GM18870 (cell line): ENCODE measurements at regions not wholly inside any gene's neighbourhood (a gene's known extent, or its start where the extent isn't known, plus 50 kb on each side); places are given as distances from the start of the nearest gene placed in this dataset.
"Not testable (repeated sequence)": the region's sequence is repeated elsewhere in the genome, so short reads cannot be mapped to it uniquely, and the experiment has no call there.

Source experiments
- ATAC-seq: cut with Tn5 transposase; IDR thresholded peaks from one replicate; pipeline ENCODE4 v1.9.1; 2021; ENCODE audit warnings: moderate library complexity; ENCODE audit not compliant: unreplicated experiment

- ATAC-seq: no peak
These were observed 894.4 kb downstream of the MCTP2 start for GRCh38 chr15:95125803-95126202.

DNA sequence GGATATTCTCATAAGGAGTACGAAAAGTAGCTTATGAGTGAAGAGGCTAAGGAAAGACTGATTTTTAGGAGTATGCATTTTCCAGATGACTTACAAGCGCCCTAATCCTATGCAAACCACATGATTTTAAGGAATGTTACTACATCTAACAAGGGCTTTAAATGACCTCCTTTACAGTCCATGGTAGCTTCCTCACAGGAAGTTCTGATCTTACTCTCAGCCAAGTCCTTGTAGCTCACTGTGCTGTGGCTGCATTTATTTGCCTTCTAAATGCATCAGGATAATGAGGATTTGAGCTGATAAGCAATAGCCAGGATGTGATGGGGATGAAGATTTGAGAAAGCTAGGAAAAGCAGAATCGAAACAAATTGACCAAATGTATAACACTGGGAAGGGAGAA lies 896.0 kb downstream of the MCTP2 start:
- ATAC-seq: no peak

DNA sequence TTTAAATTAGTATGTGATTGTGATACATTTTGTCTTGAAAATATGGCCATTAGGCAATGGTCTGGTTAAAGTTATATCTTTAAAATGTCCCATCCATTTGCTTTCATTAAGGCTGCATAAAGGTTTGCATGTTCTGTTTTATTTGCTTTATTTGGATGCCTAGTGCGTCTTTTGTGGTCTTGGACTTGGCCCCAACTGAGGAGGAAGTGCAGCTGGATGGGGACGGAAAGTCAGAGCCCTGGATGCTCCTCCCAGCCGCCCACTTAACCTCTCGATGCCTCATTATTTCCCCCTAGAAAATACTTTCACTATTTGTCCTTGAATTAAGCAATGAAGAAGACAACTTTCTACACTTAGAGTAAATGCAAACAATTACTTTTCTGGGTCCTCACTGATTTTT lies 898.2 kb downstream of the MCTP2 start:
- no peak for ATAC-seq

DNA sequence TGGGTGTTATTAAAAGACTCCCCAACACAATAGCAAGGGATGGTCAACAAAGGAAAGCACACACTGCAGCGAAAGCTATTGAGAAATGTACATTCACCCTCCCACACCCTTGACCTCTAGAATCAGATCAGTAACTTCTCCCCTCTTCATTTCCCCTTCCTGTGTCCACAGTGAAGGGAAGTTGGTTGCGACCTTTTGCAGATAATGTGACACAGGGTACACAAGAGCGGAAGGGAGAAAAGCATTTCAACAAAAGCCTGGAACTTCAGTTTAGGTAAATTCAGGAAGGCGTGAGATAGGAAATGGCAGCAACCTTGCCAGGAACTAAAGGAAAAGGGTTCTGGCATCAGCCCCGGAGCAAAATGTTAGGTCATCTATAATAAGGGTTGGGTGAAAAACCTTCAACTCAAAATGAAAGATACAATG lies 899.8 kb downstream of the MCTP2 start:
- ATAC-seq: no peak

DNA sequence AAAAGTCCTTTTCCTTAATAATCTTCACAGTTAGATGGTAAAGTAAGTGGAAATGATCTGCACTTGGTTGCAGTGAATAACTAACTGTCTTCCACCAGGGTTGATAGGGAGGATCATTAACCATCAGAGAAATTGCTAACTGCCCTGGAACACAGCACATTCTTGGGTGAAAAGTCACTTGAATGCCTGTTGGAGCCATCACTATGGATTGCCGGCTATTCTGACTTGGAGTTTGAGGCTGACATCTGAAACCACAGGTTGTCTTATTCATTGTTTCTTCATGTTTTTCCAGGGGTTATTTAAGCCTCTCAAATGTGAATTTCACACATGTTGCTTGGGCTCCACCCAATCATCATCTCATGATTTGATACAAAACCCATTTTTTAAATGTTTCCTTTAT lies 901.4 kb downstream of the MCTP2 start:
- no peak for ATAC-seq

GRCh38 chr15:95134431-95135110 lies 903.2 kb downstream of the MCTP2 start:
- no peak for ATAC-seq

- ATAC-seq: no peak
These were observed 907.4 kb downstream of the MCTP2 start for GRCh38 chr15:95138604-95139270.

GRCh38 chr15:95141486-95141885 lies 910.1 kb downstream of the MCTP2 start:
- no peak for ATAC-seq

- no peak for ATAC-seq
These were observed 911.2 kb downstream of the MCTP2 start for GRCh38 chr15:95142531-95142930.

DNA sequence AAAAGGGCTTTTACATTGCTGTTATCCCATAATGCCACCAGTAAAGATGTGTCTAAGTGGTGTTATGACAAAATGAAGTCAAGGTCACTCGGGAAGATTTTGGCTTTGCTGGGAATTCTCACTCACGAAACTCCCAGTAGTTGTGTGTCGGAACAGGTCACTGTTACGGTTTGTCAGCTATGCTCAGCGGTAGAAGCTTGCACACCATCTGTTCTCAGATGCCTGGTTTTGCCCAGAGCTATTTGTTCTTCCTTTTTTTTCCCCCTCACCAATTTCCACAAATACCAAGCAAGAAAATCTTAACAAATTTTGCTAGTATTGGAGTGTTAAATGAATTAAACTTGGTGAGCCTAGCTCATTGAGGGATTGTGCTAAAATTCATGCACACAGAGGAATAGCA lies 915.1 kb downstream of the MCTP2 start:
- no peak for ATAC-seq

DNA sequence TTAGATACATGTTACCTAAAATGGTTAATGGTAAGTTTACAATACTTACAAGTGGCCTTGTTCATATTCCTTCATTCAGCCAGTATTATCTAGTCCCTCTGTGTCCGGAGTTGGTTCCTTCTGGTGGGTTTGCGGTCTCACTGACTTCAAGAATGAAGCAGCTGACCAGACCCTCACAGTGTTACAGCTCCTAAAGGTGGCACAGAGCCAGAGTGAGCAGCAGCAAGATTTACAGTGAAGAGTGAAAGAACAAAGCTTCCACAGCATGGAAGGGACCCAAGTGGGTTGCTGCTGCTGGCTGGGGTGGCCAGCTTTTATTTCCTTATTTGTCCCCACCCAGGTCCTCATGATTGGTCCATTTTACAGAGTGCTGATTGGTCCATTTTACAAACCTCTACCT lies 916.8 kb downstream of the MCTP2 start:
- ATAC-seq: no peak

- no peak for ATAC-seq
These were observed 917.7 kb downstream of the MCTP2 start for GRCh38 chr15:95149036-95149435.

GRCh38 chr15:95149771-95150170 lies 918.4 kb downstream of the MCTP2 start:
- no peak for ATAC-seq

DNA sequence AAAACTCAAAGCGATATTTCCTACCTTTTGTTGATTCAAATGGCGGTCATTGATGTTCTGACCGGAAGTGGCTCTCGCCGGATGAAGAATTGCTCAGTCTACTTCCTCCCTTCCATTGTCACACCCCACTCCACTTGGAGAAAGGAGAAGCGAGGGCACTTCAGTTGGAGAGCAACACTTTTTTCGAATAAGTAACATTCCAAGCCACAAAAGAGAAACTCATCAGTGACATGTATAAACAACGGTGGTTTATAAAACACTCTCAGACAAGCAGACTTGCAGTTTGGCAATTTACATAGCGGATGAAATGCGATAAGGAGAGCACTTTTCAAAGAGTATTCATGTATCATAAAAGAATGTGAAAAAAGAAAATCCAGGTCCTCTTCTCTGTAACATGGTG lies 919.1 kb downstream of the MCTP2 start:
- ATAC-seq: no peak

- no peak for ATAC-seq
These were observed 921.4 kb downstream of the MCTP2 start for GRCh38 chr15:95152741-95153140.

- ATAC-seq: not testable (repeated sequence)
These were observed 921.8 kb downstream of the MCTP2 start for GRCh38 chr15:95153201-95153600.

DNA sequence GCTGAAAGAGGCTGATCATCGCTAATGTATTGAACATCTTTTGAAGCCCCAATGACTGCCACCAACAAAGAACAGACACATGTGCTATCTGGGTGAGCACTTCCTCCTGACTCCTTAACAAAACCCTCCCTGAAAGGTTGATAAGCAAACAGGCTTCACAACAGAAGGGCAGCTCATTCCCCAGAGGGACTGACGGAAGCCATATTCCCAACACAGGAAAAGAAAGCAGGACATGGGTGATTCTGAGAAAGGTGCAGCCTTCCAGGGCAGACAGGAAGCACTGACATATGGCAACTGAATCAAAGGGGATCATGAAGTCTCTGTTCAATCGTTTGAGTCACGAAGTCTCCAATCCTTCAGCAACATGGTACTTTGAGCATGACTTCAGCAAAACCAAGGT lies 929.0 kb downstream of the MCTP2 start:
- ATAC-seq: no peak

GRCh38 chr15:95162069-95162468 lies 930.7 kb downstream of the MCTP2 start:
- no peak for ATAC-seq

- no peak for ATAC-seq
These were observed 931.2 kb downstream of the MCTP2 start for GRCh38 chr15:95162531-95162930.

GRCh38 chr15:95162967-95163531 lies 931.7 kb downstream of the MCTP2 start:
- no peak for ATAC-seq

- no peak for ATAC-seq
These were observed 936.8 kb downstream of the MCTP2 start for GRCh38 chr15:95168152-95168551.

GRCh38 chr15:95168951-95169431 lies 937.6 kb downstream of the MCTP2 start:
- no peak for ATAC-seq
